Type B pancreatic cell (in vitro differentiated cells): ENCODE measurements at regions not wholly inside any gene's neighbourhood (a gene's known extent, or its start where the extent isn't known, plus 50 kb on each side); places are given as distances from the start of the nearest gene placed in this dataset.

Experiments
- DNase-seq: peaks from one replicate; pipeline ENCODE4 v3.0.0; 2021; ENCODE audit warnings: mixed read lengths; ENCODE audit not compliant: unreplicated experiment; ENCODE audit errors: extremely low spot score
- H3K27ac Mint-ChIP-seq: 2 replicates; pipeline ENCODE4 v1.8.0; 2021; ENCODE audit warnings: mild to moderate bottlenecking, mixed read lengths
- H3K27me3 Mint-ChIP-seq: 2 replicates; pipeline ENCODE4 v1.8.0; 2021; ENCODE audit warnings: mixed read lengths
- H3K36me3 Mint-ChIP-seq: 2 replicates; pipeline ENCODE4 v1.8.0; 2021; ENCODE audit warnings: mixed read lengths
- H3K4me1 Mint-ChIP-seq: one replicate; pipeline ENCODE4 v1.8.0; 2021; ENCODE audit warnings: mixed read lengths; ENCODE audit not compliant: unreplicated experiment
- H3K4me3 Mint-ChIP-seq: 2 replicates; pipeline ENCODE4 v1.8.0; 2021; ENCODE audit warnings: mild to moderate bottlenecking, mixed read lengths
- H3K9me3 Mint-ChIP-seq: 2 replicates; pipeline ENCODE4 v1.8.0; 2021; ENCODE audit warnings: mixed read lengths
- CTCF ChIP-seq: fragments of 200-600 bp; sonication (generic); conservative IDR thresholded peaks from 2 replicates; pipeline ENCODE4 v1.5.0; 2021; ENCODE audit warnings: antibody characterized with exemption, mild to moderate bottlenecking

GRCh38 chr1:11377954-11378353, 101.0 kb upstream of the DISP3 start:
- no peaks in the 10 kb centered on the region for H3K36me3 Mint-ChIP-seq
- H3K27me3 Mint-ChIP-seq, result peaks cover 14% of the 10 kb centered on the region
- no peak overlapping the region for H3K4me3 Mint-ChIP-seq
- no peak for DNase-seq
- H3K27ac Mint-ChIP-seq, result no peak overlapping the region
- TF ChIP-seq CTCF, result no peak
- no peaks in the 10 kb centered on the region for H3K9me3 Mint-ChIP-seq
- no peaks in the 10 kb centered on the region for H3K4me1 Mint-ChIP-seq

GRCh38 chr1:11379851-11380250, 99.1 kb upstream of the DISP3 start:
- H3K27me3 Mint-ChIP-seq, result peaks cover 21% of the 10 kb centered on the region
- no peaks in the 10 kb centered on the region for H3K36me3 Mint-ChIP-seq
- H3K9me3 Mint-ChIP-seq, result no peaks in the 10 kb centered on the region
- H3K27ac Mint-ChIP-seq, result no peak overlapping the region
- no peak for DNase-seq
- H3K4me3 Mint-ChIP-seq, result no peak overlapping the region
- H3K4me1 Mint-ChIP-seq, result peaks cover 10% of the 10 kb centered on the region
- no peak for TF ChIP-seq CTCF

- no peak overlapping the region for H3K4me3 Mint-ChIP-seq
- no peaks in the 10 kb centered on the region for H3K36me3 Mint-ChIP-seq
- no peak overlapping the region for H3K27ac Mint-ChIP-seq
- H3K4me1 Mint-ChIP-seq, result peaks cover 10% of the 10 kb centered on the region
- H3K27me3 Mint-ChIP-seq, result peaks cover 24% of the 10 kb centered on the region
- no peak for DNase-seq
- no peaks in the 10 kb centered on the region for H3K9me3 Mint-ChIP-seq
- TF ChIP-seq CTCF, result no peak
Measured at GRCh38 chr1:11380500-11380899, 98.5 kb upstream of the DISP3 start.

- Mint-ChIP-seq H3K4me1 (peaks cover 16% of the 10 kb centered on the region), H3K27me3 (peaks cover 31% of the 10 kb centered on the region), H3K9me3 (no peaks in the 10 kb centered on the region), H3K4me3 (no peak overlapping the region), H3K27ac (no peak overlapping the region), H3K36me3 (no peaks in the 10 kb centered on the region)
- no peak for DNase-seq
- TF ChIP-seq CTCF, result no peak
Measured at GRCh38 chr1:11383553-11384169, 95.3 kb upstream of the DISP3 start.

- Mint-ChIP-seq H3K27ac (no peak overlapping the region), H3K4me1 (peaks cover 16% of the 10 kb centered on the region), H3K9me3 (no peaks in the 10 kb centered on the region), H3K27me3 (peaks cover 31% of the 10 kb centered on the region), H3K36me3 (no peaks in the 10 kb centered on the region), H3K4me3 (no peak overlapping the region)
- TF ChIP-seq CTCF, result no peak
- DNase-seq, result no peak
Measured at GRCh38 chr1:11384170-11384554, 94.8 kb upstream of the DISP3 start.

GRCh38 chr1:11387829-11388228, 91.1 kb upstream of the DISP3 start:
- no peak overlapping the region for H3K27ac Mint-ChIP-seq
- DNase-seq, result no peak
- peaks cover 43% of the 10 kb centered on the region for H3K27me3 Mint-ChIP-seq

More at GRCh38 chr1:11387829-11388228, 91.1 kb upstream of the DISP3 start:
- H3K36me3 Mint-ChIP-seq, result no peaks in the 10 kb centered on the region
- H3K4me3 Mint-ChIP-seq, result no peak overlapping the region
- no peak for TF ChIP-seq CTCF
- H3K4me1 Mint-ChIP-seq, result peaks cover 16% of the 10 kb centered on the region
- H3K9me3 Mint-ChIP-seq, result no peaks in the 10 kb centered on the region
